Activated CD4-positive, alpha-beta T cell treated with anti-CD3 and anti-CD28 coated beads, Interleukin-10, Interleukin-2, amounts not matched to agents 100 ng/mL and 50 ng/mL, durations not matched to agents 16 hours and 8 hours (primary cell): ENCODE measurements at regions not wholly inside any gene's neighbourhood (a gene's known extent, or its start where the extent isn't known, plus 50 kb on each side); places are given as distances from the start of the nearest gene placed in this dataset.

Source experiments
- DNase-seq: peaks from one replicate; pipeline ENCODE4 v3.0.0-alpha.2; 2020

DNA sequence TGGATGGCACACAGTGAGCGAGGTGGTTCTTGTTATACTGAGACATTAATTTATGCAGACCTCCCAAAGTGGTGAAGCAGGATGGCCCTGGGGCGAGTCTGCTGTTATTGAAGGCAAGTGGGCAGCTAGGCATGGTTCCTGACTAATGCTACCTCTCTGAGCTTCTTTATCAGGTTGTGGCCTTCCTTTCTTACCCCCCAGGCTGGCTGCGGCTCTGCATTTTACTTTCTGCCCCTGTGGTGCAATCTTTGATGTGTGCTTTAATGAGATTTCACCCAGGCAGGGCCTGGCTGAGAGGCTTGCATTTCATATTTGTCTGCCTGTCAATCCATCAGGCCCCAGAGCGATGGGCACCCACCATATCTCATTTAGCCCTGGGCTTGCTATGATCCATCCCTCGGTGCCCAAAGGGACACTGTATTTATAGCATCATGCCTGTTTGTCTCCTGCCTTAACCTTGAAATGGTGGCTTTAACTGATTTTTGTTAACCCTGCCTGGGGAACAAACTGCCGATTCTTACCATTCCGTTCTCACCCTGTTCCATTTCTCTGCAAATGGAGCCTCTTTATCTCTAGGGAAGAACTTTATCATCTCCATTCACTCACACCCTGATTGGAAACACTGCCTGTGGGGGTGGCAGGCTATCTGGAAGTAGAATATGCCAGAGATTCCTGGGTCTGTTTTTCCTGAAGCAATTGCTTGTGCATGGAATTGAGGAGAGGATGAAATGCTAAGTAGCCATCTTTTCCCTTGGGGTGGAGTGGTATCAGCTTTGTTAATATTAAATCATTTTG, 316.2 kb upstream of the THSD7B start:
- DNase-seq: no peak

DNA sequence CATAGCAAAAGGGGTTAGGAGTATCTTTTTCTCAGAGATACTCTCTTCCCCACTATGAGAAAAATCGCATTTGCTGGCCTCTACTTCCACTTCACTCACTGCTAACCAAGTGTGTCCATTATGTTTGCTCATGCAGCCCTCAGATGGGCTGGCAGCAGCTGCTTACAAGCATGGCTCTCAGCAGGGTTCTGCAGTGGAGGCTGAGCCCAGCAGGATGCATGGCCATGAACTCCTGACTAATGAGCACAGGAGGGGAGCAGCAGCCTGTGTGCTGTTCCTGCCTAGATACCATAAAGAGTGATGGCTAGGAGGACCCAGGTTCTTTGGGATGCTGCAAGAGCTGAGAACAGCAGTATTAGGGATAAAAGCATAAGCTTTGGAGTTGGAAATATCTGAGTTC, 316.9 kb upstream of the THSD7B start:
- no peak for DNase-seq

DNA sequence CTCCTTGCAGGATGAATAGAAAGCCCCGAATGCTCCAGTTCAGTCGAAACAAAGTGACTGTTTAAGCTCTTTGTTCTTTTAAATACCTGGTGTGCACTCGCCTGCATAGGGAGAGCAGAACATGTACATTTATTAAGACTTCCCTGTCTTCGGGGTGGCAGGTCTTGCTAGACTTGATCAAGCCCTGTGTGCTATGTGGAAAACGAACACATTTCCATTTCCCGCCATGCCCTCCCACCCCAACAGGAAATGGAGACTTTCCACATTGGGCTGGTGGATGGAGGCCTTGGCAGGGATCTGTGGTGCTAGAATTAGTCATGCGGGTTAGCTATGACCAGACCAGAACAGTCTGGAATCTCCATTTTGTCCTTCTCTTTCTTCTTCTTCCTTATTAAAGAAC, 321.0 kb upstream of the THSD7B start:
- DNase-seq: no peak

DNA sequence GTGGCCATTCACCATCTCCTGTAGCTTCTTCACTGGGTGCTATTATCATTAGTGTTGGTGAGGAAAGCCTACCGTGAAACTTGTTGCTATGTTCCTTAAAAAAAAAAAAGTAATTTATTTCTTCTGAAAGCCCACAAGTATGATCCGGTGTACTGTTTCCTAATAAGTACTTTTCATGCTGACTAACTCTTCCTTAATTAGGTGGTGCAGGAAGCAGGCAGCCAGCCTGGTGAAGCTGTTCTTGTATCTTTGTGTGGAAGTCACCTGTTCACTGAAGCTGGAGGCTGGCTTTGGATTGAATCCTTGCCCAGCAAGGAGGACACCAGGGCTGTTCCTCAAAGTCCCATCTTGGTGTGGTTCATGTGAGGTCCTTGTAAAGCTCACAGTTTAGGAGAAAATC, 321.7 kb upstream of the THSD7B start:
- DNase-seq: no peak

DNA sequence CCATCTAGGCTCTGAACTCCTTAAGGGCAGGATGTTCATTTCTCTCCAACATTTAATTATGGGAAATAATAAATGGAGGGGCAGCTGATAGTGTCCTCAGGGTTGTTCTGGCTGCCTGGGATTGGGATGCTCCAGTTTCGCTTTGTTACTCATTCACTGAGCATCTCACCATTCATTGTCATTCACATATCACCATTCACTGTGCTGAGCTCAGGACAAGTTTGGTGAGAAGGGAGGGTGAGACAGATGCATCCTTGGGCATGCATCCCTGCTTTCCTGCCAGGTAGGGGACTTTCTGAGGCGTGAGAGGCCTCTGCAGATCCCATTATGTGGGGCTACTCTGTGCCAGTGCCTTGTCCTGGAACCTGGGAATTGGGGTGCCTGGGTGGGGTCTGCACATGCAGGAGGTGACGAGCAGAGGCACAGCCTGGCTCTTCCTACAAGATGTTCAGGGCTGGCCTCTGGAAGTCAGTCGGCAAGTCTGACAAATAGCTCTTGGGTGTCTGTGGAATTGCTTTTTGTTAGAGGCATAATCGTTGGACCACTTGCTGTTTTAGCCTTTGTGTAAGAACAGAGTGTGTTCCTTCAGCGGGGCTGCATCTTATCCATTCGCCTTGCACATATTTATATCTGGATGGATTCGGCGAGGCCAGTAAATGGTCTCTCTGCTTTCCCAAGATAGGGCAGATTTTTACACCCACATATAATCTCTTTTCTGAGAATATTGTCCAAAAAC, 323.2 kb upstream of the THSD7B start:
- DNase-seq: no peak

DNA sequence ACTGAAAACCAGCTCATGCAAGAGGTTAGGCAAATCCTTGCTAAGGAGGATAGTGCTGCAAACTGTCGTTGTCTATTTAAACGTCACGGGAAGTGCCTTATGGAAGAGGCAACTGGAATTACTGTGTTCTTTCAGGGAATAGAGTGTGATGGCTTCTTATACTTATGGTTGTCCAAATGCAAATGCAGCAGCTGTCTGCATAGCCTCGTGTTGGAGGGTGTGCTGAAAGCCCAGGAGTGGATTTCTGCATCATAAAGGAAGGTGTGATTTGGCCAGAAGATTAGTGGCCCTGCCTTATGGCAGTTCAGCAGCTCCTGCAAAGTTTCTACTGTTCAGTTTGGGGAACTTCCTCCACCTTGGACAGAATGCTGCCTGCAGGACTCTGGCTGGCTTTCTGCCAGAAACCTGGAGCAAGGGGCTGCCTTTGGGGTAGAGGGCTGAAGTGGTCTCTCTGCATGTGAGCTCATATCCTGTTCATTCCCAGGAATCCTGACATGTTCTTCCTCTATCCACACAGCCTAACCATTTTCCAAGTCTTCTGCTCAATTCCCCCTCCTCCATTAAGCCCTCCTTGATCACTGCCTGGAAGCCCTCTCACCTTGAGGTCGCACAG, 321.2 kb upstream of the CXCR4 start:
- DNase-seq: no peak

DNA sequence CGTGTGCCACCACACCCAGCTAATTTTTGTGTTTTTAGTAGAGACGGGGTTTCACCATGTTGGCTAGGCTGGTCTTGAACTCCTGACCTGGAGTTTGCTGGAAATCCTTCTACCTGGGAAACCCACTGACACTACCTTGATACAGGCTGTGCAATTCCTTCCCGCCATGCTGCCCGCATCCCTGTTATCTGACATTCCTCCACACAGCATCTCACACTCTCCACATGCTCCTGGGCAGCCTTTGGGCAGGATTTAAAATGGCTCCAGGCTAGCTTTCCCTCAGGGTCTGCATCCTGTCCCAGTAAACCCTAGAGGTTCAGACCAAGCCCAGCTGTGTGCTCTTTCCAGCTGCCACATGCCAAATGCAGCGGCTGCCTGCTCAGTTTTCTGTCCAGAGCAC, 319.5 kb upstream of the CXCR4 start:
- DNase-seq: no peak

DNA sequence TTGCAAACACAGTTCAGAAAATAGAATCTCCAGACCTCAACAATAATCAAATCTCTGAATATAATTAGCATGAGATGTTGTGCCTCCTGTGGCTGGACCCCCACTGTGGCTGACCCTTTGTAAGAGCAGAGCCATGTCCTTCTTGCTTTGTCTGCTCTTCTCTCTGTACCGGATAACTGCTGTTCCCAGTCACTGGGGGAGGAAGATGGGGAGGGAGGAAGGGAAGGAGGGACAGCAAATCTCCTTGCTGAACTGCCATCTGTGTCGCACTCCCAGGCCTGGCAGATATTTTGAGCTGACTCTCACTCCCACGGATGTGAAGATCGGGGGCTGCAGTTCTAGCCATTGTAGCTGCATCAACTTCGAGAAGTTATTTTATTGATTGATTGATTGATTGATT, 319.0 kb upstream of the CXCR4 start:
- no peak for DNase-seq

DNA sequence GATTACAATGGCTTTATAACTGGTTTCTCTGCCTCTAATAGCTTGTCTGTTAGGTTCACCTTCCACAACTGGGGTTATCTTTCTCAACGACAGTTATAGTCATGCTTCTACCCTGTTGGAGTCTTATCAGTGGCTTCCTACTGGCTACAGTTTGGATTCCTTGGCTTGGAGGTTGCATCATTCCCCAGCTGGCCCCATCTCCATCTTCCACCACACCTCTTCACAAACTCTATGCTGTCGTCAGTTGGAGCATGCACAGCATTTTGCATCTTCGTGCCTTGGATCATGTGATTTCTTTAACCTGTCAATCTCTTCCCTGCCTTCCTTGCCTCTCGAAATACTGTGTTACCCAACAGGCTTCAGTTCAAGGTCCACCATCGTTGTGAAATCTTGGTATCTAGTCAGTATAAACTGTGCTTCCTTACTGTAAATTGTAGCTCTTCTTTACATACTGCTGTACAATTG, 316.3 kb upstream of the CXCR4 start:
- DNase-seq: no peak

DNA sequence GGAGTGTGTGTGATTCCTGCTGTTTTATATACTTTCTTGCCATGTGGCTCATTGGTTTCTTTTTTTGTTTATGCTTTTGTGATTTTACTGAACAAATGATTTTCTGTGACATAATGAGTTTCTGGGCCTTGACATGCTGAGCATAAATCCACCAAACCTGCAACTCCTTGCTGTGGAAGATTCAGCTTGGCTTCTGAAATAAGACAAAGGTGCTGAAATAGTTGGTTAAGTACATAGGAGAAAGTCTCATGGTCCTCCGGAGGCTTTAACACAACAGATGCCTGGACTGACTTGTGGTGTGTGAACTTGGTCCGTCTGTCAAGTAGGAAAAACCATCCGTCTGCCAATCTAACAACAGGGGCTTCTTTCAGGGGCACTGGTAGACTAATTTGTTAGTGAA, 315.3 kb upstream of the CXCR4 start:
- DNase-seq: no peak

DNA sequence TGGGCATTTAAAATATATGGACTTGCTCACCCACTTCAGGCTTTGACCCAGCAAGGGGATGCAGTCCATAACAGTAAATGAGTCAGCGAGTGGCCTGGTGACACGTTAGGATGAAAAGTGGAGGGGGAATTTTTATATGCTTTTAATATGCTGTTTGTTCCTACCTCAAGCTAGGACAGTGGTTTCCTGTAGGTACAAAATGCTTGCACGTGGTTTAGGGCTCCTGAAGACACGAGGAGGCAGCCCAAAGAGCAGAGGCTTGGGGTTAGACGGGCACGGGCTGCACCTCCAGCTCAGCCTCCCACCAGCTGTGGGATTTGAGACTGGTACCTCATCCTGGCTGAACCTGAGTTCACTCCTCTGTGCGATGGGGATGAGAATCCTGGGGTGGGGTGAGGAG, 306.2 kb upstream of the CXCR4 start:
- DNase-seq: no peak

DNA sequence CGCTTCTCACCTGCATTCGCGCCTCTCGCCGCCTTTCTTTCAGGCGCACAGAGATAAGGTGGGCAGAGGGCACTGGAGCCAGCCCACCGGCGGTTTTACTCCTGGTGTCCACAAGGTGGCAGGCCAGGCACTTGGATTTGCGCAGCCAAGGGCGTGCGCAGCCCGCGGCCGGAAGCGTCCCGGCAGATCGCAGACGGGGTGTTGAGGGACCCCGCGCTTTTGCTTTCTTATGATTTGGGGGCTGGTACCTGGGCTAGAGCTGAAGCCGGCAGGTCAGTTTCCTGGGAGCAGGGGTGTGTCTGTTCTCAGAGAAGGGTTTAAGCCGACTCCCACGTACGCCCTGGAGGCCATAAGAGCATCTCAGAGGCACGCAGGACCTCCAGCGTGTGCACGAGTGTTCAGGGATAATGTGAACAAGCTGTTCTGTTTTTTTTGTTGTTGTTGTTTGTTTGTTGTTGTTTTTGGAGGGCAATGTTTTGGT, 305.6 kb upstream of the CXCR4 start:
- peak; percentile 86 for DNase-seq

DNA sequence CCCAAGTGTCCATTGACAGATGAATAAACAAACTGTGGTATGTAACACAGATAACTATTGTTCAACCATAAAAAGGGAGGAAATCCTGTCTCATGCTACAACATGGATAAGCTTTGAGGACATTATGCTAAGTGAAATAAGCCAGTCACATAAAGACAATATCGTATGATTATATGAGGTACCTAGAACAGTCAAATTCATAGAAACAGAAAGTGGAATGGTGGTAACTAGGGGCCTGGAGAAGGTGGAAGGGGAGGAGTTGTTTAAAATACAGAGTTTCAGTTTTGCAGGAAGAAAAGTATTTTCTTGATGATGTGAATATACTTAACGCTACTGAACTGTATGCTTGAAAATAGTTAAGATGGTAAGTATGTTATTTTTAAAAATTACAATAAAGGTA, 304.6 kb upstream of the CXCR4 start:
- peak; percentile 32 for DNase-seq

DNA sequence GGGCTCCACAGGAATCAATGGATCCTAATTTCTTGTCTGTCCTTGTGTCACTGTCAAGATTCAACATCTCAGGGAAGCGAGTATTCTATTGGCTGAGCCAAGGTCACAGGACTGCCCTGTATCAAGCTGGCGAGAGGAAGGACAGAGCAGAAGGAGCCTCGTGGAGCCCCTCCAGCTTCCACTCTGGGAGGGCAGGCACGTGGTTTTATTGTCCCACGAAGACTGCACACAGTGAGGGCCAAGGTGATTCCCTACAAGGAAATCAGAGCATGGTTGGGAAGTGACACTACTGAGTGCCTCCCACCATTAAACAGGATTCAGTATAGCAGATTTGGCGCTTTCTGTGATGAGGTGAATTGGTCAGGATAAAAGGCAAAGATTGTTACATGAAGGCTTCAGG, 302.4 kb upstream of the CXCR4 start:
- DNase-seq: no peak

DNA sequence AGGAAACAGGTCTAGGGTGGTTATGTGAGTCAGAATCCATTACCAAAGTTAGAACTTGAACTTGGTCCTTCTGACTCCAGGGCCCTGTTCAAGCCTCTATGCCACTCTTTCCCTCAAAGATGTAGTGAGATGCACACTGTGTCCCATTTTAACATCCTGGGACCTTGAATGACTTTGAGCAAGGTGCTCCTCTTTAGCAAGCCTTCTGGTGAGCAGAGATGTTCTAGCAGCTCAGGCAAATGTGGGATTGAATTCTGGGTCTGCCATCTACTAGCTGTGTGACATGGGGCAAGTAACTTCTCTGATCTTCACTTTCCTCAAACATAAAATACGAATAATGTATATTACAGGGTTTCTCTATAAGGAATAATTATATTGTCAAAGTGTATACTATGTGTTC, 294.0 kb upstream of the CXCR4 start:
- DNase-seq: no peak

DNA sequence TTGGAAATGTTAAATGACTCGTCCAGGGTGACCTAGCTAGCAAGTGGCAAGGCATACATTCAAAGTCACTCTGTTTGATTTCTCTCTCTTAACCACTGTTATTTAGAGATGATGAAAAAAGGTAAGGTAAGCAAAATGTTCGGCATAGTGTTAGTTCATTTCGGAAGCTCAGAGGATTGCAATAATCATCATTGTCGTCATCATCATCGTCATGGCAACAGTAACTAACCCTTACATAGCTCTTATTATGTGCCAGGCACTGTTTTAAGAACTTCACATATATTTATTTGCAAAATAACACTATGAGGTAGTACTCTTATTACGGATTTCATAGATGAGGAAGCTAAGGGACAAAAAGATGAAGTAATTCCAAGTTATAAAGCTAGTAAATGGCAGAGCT, 292.7 kb upstream of the CXCR4 start:
- DNase-seq: no peak

DNA sequence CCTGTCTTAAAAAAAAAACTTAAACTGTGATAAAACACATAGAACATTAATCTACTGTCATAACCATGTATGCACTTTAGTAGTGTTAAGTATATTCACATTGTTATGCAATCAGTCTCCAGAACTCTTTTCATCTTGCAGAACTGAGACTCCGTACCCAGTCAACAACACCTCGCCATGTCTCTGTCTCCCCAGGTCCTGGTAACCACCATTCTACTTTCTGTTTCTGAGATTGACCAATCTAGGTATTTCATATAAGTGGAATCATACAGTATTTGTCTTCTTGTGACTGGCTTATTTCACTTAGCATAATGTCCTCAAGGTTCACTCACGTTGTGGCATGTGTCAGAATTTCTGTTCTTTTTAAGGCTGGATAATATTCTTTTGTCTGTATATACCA, 290.8 kb upstream of the CXCR4 start:
- DNase-seq: no peak

DNA sequence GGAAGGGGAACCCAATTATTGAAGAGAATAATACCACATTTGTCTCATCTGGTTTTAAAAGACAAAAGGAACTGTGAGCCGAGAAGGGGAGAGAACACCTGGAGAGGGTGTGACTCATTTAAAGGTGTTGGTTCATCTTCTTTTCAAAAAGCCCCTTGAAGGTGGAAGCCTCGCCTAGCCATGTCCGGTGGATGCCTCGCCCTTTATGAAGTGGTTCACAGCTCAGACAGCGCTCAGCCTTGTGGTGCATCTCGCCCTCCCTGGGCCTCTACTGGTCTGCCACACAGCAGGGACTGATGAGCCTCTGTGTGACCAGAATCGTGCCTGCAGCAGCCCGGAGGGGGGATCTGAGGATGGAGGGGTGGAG, 290.0 kb upstream of the CXCR4 start:
- no peak for DNase-seq

DNA sequence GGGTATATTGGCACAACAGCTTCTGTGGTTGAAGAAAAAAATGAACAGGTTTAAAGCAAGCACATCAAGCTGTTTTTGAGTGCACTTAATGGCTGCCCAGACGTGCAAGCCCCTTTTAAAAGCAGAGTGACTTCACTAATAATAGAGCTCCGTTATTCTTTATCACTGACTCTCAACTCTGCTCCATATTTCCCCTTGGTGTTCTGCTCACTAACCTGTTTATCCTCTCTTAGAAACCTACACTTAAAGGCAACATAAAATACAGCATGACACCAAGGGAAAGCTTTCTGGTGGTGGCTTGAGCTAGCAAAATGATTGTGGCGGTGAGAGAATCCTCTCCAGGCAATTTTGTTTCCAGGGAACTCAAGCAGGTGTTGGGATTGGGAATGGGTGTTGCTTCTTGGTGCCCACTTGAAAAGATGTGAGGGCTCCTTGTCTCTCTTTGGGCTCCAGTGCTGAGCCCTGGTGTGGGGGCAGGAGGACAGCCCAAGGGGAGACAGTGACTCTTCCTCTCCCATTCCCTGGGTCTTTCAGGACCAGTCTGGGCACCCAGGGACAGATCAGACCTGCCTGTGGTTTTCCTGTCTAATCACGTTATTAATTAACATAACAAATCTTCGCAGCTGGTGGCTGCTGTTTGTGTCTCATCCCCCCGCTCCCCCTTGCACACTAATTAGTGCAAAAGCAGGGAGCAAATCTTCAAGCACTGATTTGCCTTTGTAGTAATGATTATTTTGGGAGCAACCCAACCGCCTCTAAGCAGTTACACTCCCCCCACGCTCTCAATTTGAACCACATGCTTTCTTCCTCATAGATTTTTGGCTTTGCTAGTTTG, 289.4 kb upstream of the CXCR4 start:
- DNase-seq: no peak

DNA sequence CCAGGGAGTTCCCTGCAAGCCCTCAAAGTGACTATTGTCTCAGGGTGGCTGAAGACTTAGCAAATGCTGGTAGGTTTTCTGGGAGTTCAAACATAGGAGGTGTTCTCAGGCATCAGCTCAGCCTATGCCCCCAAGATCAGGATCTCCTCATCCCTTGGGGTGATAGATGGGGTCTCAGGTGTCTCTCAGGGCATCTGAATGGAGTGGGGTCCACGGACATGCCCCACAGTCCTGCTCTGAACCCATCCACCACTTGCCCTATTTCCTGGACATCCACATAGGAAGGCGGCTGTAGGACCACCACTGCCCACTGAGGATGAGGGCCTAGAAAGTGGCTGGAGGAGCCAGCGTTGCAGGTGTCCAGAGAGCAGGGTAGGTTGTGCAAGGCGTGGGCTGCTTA, 287.0 kb upstream of the CXCR4 start:
- DNase-seq: no peak

DNA sequence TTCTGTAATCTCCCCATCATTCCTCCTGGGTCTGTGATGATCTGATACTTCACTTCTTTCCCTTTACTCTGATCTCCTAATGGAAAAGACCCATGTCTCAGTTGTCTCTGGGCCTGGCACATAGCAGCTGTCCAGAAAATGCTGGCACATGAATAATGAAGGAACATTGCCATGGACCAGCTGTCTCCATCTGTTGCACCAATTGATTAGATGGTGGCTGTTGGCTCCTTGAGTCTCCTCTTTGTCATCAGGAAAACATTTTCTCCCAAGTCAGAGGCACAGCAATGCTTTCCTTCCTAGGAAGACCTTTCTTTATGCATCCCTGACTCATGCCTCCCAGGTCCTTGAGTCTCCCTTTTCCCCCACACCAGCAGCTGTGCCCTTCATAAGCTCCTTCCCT, 286.2 kb upstream of the CXCR4 start:
- no peak for DNase-seq

DNA sequence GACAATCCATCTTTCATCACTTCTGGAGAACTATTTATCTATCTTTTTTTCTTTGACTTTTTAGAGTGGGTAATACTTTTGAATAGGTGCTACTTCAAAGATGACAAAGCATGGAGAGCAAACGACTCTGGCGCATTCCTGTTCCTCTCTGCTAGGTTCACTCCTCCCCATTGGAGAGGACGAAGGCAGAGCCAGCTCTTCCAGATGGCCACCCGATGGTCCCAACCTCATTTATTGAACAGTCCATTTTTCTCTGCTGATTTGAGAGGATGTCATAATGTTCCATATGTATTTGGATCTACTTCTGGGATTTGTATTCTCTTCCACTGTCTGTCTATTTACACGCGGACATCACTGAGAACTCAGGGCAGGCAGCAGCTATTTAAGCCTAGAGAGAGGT, 284.3 kb upstream of the CXCR4 start:
- DNase-seq: no peak

DNA sequence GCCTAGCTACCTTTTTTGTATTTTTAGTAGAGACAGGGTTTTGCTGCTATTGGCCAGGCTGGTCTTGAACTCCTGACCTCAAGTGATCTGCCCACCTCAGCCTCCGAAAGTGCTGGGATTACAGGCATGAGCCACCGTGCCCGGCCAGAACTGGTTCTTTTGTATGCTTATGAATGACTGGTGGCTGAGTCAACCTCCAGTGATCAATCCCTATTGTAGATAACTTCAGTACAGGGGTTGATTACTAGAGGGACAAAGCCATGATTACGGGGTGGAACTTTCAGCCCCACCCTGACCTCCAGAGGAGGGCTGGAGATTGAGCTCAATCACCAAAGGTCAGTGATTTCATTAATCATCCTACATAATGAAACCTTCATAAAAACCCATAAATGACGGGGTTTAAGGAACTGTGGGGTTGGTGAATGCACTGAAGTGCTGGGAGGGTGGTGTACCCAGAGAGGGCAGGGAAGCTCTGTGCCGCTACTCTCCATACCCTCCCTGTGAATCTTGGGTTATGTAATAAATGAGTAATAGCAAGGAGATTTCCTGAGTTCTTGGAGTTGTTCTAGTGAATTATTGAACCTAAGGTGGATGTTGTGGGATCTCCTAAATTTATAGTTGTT, 281.8 kb upstream of the CXCR4 start:
- no peak for DNase-seq
